Activated CD8-positive, alpha-beta memory T cell treated with anti-CD3 and anti-CD28 coated beads for 36 hours (primary cell): ENCODE measurements at regions not wholly inside any gene's neighbourhood (a gene's known extent, or its start where the extent isn't known, plus 50 kb on each side); places are given as distances from the start of the nearest gene placed in this dataset.

Experiments
- CTCF ChIA-PET: fragments of 350-600 bp; sonication (Branson Sonifier 250); formaldehyde crosslinking; loops from one replicate; lab custom pipeline; 2021; ENCODE audit warnings: antibody characterized with exemption; lab: Charles Lee
- POLR2A ChIA-PET: fragments of 350-600 bp; sonication (Branson Sonifier 250); formaldehyde crosslinking; loops from one replicate; lab custom pipeline; 2021; ENCODE audit warnings: antibody characterized with exemption; lab: Charles Lee

- POLR2A ChIA-PET = no interaction called here
- CTCF ChIA-PET = no interaction called here
Observed at GRCh38 chr10:90592638-90593302, 265.1 kb downstream of the HTR7 start.

GRCh38 chr10:90598513-90598912, 259.3 kb downstream of the HTR7 start:
- POLR2A ChIA-PET = no interaction called here
- CTCF ChIA-PET = interaction anchor here (0.6 kb wide), 1 partner anchor 954 kb away, joined by 3 read pairs; no protein-coding TSS in a partner anchor

GRCh38 chr10:90602862-90603610, 254.8 kb downstream of the HTR7 start:
- POLR2A ChIA-PET = no interaction called here
- CTCF ChIA-PET = no interaction called here

GRCh38 chr10:90604636-90605035, 253.2 kb downstream of the HTR7 start:
- POLR2A ChIA-PET = no interaction called here
- CTCF ChIA-PET = no interaction called here

GRCh38 chr10:90605506-90605905, 252.3 kb downstream of the HTR7 start:
- ChIA-PET CTCF (no interaction called here), POLR2A (no interaction called here)

GRCh38 chr10:90612276-90612675, 245.6 kb downstream of the HTR7 start:
- CTCF ChIA-PET = no interaction called here
- POLR2A ChIA-PET = no interaction called here

GRCh38 chr10:90614631-90615030, 243.2 kb downstream of the HTR7 start:
- ChIA-PET CTCF (no interaction called here), POLR2A (no interaction called here)

GRCh38 chr10:90621577-90621976, 236.3 kb downstream of the HTR7 start:
- CTCF ChIA-PET = no interaction called here
- POLR2A ChIA-PET = no interaction called here

GRCh38 chr10:90635111-90635765, 222.6 kb downstream of the HTR7 start:
- ChIA-PET POLR2A (no interaction called here), CTCF (no interaction called here)

- ChIA-PET POLR2A (no interaction called here), CTCF (no interaction called here)
Observed at GRCh38 chr10:90640756-90641155, 217.1 kb downstream of the HTR7 start.

GRCh38 chr10:90641731-90642130, 216.1 kb downstream of the HTR7 start:
- CTCF ChIA-PET = interaction anchor here (1.4 kb wide), 1 partner anchor 9 kb away, joined by 4 read pairs; no protein-coding TSS in a partner anchor
- POLR2A ChIA-PET = no interaction called here

GRCh38 chr10:90642136-90642535, 215.7 kb downstream of the HTR7 start:
- ChIA-PET CTCF (interaction anchor here (1.4 kb wide), 1 partner anchor 8 kb away, joined by 4 read pairs; no protein-coding TSS in a partner anchor), POLR2A (no interaction called here)

- POLR2A ChIA-PET = no interaction called here
- CTCF ChIA-PET = interaction anchor here (1.4 kb wide), 1 partner anchor 8 kb away, joined by 4 read pairs; no protein-coding TSS in a partner anchor
Observed at GRCh38 chr10:90642650-90643049, 215.2 kb downstream of the HTR7 start.

GRCh38 chr10:90644165-90644564, 213.7 kb downstream of the HTR7 start:
- CTCF ChIA-PET = no interaction called here
- POLR2A ChIA-PET = no interaction called here

GRCh38 chr10:90650858-90651257, 207.0 kb downstream of the HTR7 start:
- ChIA-PET POLR2A (no interaction called here), CTCF (interaction anchor here (1.5 kb wide), 1 partner anchor 9 kb away, joined by 4 read pairs; no protein-coding TSS in a partner anchor)

GRCh38 chr10:90652519-90652918, 205.3 kb downstream of the HTR7 start:
- CTCF ChIA-PET = no interaction called here

GRCh38 chr10:90658791-90659190, 199.0 kb downstream of the HTR7 start:
- ChIA-PET CTCF (no interaction called here), POLR2A (no interaction called here)

More at GRCh38 chr10:90652519-90652918, 205.3 kb downstream of the HTR7 start:
- POLR2A ChIA-PET = no interaction called here

GRCh38 chr10:90665905-90666662, 191.8 kb downstream of the HTR7 start:
- ChIA-PET CTCF (no interaction called here), POLR2A (no interaction called here)

- ChIA-PET POLR2A (no interaction called here), CTCF (no interaction called here)
Observed at GRCh38 chr10:90674461-90674860, 183.4 kb downstream of the HTR7 start.

- POLR2A ChIA-PET = no interaction called here
Observed at GRCh38 chr10:90674928-90675327, 182.9 kb downstream of the HTR7 start.

More at GRCh38 chr10:90674928-90675327, 182.9 kb downstream of the HTR7 start:
- CTCF ChIA-PET = no interaction called here
